ENCODE measurements at regions not wholly inside any gene's neighbourhood (a gene's known extent, or its start where the extent isn't known, plus 50 kb on each side); places are given as distances from the start of the nearest gene placed in this dataset.
A peak's percentile ranks its signal among the peaks of the same experiment; 100 is the strongest.

DNA sequence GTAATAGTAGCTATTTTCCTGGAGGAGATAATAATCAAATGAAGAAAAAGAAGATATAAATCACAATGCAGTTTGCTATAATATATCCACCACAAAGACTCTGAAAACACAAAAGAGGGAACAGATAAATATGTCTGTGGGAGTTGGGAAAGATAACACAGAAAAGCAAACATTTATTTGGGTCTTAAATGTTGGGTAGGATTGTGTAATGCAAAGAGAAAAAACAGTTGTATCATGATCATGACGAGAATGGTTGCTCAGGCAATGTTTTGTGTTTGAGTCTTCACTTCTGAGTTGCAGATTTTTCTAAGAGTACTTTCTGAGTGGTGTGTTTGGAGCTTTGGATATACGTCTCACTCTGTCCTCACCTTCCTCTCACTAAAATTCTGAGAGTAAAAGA, 437.5 kb downstream of the TFEC start:
- no peak for DNase-seq (ENCODE audit: unreplicated experiment)
- ChIA-PET POLR2A (no interaction called here), CTCF (no interaction called here)
- no peak overlapping the region for H3K4me3 Mint-ChIP-seq (ENCODE audit: unreplicated experiment)
- intact Hi-C loops (cut with micrococcal nuclease) = no loop called here
- no peaks in the 10 kb centered on the region for H3K36me3 Mint-ChIP-seq (ENCODE audit: insufficient read depth, unreplicated experiment)
- H3K4me1 Mint-ChIP-seq (ENCODE audit: insufficient read depth, unreplicated experiment) = no peaks in the 10 kb centered on the region
- peaks cover 8% of the 10 kb centered on the region for H3K9me3 Mint-ChIP-seq (ENCODE audit: unreplicated experiment)
- TF ChIP-seq, protein P1, sequence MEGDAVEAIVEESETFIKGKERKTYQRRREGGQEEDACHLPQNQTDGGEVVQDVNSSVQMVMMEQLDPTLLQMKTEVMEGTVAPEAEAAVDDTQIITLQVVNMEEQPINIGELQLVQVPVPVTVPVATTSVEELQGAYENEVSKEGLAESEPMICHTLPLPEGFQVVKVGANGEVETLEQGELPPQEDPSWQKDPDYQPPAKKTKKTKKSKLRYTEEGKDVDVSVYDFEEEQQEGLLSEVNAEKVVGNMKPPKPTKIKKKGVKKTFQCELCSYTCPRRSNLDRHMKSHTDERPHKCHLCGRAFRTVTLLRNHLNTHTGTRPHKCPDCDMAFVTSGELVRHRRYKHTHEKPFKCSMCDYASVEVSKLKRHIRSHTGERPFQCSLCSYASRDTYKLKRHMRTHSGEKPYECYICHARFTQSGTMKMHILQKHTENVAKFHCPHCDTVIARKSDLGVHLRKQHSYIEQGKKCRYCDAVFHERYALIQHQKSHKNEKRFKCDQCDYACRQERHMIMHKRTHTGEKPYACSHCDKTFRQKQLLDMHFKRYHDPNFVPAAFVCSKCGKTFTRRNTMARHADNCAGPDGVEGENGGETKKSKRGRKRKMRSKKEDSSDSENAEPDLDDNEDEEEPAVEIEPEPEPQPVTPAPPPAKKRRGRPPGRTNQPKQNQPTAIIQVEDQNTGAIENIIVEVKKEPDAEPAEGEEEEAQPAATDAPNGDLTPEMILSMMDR (IDR thresholded peaks at IDR 0.05; ENCODE audit: unreplicated experiment) = no peak
- BruUV-seq (replicated peaks) = no TSS peak
- no peak overlapping the region for H3K27ac Mint-ChIP-seq (ENCODE audit: low read depth, unreplicated experiment)
- H3K27me3 Mint-ChIP-seq (ENCODE audit: insufficient read depth, unreplicated experiment) = peaks cover 23% of the 10 kb centered on the region

GRCh38 chr7:115585015-115585718, 445.4 kb downstream of the TFEC start:
- H3K4me1 Mint-ChIP-seq (ENCODE audit: insufficient read depth, unreplicated experiment) = peaks cover 16% of the 10 kb centered on the region
- peak overlapping the region; percentile 49 for H3K27ac Mint-ChIP-seq (ENCODE audit: low read depth, unreplicated experiment)
- no peaks in the 10 kb centered on the region for H3K36me3 Mint-ChIP-seq (ENCODE audit: insufficient read depth, unreplicated experiment)
- POLR2A ChIA-PET = interaction anchor here (0.7 to 1.1 kb wide), 2 partner anchors 36 to 59 kb away, joined by 3 to 4 read pairs; no protein-coding TSS in a partner anchor
- TF ChIP-seq, protein P1 (IDR thresholded peaks at IDR 0.05; ENCODE audit: unreplicated experiment) = no peak
- no peaks in the 10 kb centered on the region for H3K9me3 Mint-ChIP-seq (ENCODE audit: unreplicated experiment)
- peaks cover 22% of the 10 kb centered on the region for H3K27me3 Mint-ChIP-seq (ENCODE audit: insufficient read depth, unreplicated experiment)
- CTCF ChIA-PET = interaction anchor here (0.6 to 1.2 kb wide), 2 partner anchors 95 to 298 kb away, joined by 3 read pairs; no protein-coding TSS in a partner anchor
- intact Hi-C loops (cut with micrococcal nuclease) = no loop called here
- peak; percentile 51 for DNase-seq (ENCODE audit: unreplicated experiment)
- H3K4me3 Mint-ChIP-seq (ENCODE audit: unreplicated experiment) = no peak overlapping the region
- no TSS peak for BruUV-seq (replicated peaks)

GRCh38 chr7:115582956-115583355, 447.6 kb downstream of the TFEC start:
- no TSS peak for BruUV-seq (replicated peaks)
- ChIA-PET CTCF (no interaction called here), POLR2A (no interaction called here)
- peaks cover 16% of the 10 kb centered on the region for H3K4me1 Mint-ChIP-seq (ENCODE audit: insufficient read depth, unreplicated experiment)
- no peak overlapping the region for H3K4me3 Mint-ChIP-seq (ENCODE audit: unreplicated experiment)
- H3K9me3 Mint-ChIP-seq (ENCODE audit: unreplicated experiment) = no peaks in the 10 kb centered on the region
- no peaks in the 10 kb centered on the region for H3K27me3 Mint-ChIP-seq (ENCODE audit: insufficient read depth, unreplicated experiment)
- TF ChIP-seq, protein P1 (IDR thresholded peaks at IDR 0.05; ENCODE audit: unreplicated experiment) = no peak
- intact Hi-C loops (cut with micrococcal nuclease) = no loop called here
- no peak overlapping the region for H3K27ac Mint-ChIP-seq (ENCODE audit: low read depth, unreplicated experiment)
- no peak for DNase-seq (ENCODE audit: unreplicated experiment)
- no peaks in the 10 kb centered on the region for H3K36me3 Mint-ChIP-seq (ENCODE audit: insufficient read depth, unreplicated experiment)

DNA sequence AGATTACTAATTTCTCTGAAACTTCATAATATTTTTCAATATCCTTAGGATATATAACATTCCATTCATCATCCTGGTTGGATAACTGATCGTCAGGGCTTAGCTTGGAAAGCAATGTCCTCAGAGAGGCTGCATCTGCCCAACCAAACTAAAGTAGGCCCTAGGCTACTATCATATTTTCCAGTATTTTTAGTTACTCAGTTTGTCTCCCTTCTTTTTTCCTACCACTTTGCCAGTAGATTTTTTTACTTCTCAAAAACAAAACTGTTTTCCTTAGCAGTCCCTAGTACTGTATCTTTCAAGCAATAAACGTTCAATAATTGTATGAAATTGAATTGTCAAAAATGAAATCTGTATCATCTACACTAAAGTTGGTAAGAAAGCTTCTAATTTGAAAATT, 452.0 kb downstream of the TFEC start:
- no peaks in the 10 kb centered on the region for H3K9me3 Mint-ChIP-seq (ENCODE audit: unreplicated experiment)
- peaks cover 17% of the 10 kb centered on the region for H3K27me3 Mint-ChIP-seq (ENCODE audit: insufficient read depth, unreplicated experiment)
- H3K27ac Mint-ChIP-seq (ENCODE audit: low read depth, unreplicated experiment) = no peak overlapping the region
- CTCF ChIA-PET = no interaction called here
- H3K36me3 Mint-ChIP-seq (ENCODE audit: insufficient read depth, unreplicated experiment) = no peaks in the 10 kb centered on the region
- BruUV-seq (replicated peaks) = no TSS peak
- intact Hi-C loops (cut with micrococcal nuclease) = no loop called here
- POLR2A ChIA-PET = no interaction called here
- H3K4me1 Mint-ChIP-seq (ENCODE audit: insufficient read depth, unreplicated experiment) = no peaks in the 10 kb centered on the region
- TF ChIP-seq, protein P1 (IDR thresholded peaks at IDR 0.05; ENCODE audit: unreplicated experiment) = no peak
- H3K4me3 Mint-ChIP-seq (ENCODE audit: unreplicated experiment) = no peak overlapping the region
- no peak for DNase-seq (ENCODE audit: unreplicated experiment)
